ENCODE measurements at regions not wholly inside any gene's neighbourhood (a gene's known extent, or its start where the extent isn't known, plus 50 kb on each side); places are given as distances from the start of the nearest gene placed in this dataset.

DNA sequence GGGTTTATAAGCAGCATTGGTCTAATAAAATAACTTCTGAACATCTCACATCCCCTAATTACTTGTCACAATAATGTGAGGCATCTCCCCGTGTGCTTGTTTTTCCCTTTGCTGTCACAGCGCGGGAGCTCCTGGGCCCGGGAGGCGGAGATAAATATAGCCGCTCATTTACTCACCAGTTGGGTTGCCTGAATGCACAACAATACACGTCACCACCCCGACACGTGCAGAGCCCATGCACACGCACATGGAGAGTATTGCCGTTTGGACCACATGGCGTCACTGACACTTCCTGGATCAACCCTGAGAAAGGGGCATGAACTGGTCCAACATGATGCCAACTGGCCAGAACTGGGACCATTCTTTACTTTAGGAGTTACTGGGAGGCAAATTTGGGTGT, 76.2 kb downstream of the MRPL46 start:
- ATAC-seq (no peak), DNase-seq (ENCODE audit: low spot score) (no peak)
- ChIA-PET CTCF (interaction anchor here (1.3 kb wide), 1 partner anchor 44 kb away, joined by 4 read pairs; no protein-coding TSS in a partner anchor), POLR2A (no interaction called here)
- TF ChIP-seq, protein P1, sequence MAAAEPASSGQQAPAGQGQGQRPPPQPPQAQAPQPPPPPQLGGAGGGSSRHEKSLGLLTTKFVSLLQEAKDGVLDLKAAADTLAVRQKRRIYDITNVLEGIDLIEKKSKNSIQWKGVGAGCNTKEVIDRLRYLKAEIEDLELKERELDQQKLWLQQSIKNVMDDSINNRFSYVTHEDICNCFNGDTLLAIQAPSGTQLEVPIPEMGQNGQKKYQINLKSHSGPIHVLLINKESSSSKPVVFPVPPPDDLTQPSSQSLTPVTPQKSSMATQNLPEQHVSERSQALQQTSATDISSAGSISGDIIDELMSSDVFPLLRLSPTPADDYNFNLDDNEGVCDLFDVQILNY (CRISPR knock-in tag; IDR thresholded peaks at IDR 0.05), result no peak
- TF ChIP-seq, protein P2, sequence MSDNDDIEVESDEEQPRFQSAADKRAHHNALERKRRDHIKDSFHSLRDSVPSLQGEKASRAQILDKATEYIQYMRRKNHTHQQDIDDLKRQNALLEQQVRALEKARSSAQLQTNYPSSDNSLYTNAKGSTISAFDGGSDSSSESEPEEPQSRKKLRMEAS (CRISPR knock-in tag; IDR thresholded peaks at IDR 0.05), result no peak
- TF ChIP-seq ZNF396 (CRISPR knock-in tag; IDR thresholded peaks at IDR 0.05; ENCODE audit: borderline replicate concordance) (no peak), RELA (CRISPR knock-in tag; IDR thresholded peaks at IDR 0.05; ENCODE audit: borderline replicate concordance) (no peak), ETV6 (CRISPR knock-in tag; IDR thresholded peaks at IDR 0.05) (no peak), OVOL2 (CRISPR knock-in tag; IDR thresholded peaks at IDR 0.05; ENCODE audit: borderline replicate concordance) (no peak), ZNF671 (CRISPR knock-in tag; IDR thresholded peaks at IDR 0.05) (no peak), TCF7 (CRISPR knock-in tag; IDR thresholded peaks at IDR 0.05; ENCODE audit: low read depth) (no peak), ATF1 (CRISPR knock-in tag; IDR thresholded peaks at IDR 0.05) (no peak), ESRRA (CRISPR knock-in tag; IDR thresholded peaks at IDR 0.05; ENCODE audit: borderline replicate concordance) (no peak)
- TF ChIP-seq, protein P3, sequence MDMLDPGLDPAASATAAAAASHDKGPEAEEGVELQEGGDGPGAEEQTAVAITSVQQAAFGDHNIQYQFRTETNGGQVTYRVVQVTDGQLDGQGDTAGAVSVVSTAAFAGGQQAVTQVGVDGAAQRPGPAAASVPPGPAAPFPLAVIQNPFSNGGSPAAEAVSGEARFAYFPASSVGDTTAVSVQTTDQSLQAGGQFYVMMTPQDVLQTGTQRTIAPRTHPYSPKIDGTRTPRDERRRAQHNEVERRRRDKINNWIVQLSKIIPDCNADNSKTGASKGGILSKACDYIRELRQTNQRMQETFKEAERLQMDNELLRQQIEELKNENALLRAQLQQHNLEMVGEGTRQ (CRISPR knock-in tag; IDR thresholded peaks at IDR 0.05), result no peak
- TF ChIP-seq, protein P4, sequence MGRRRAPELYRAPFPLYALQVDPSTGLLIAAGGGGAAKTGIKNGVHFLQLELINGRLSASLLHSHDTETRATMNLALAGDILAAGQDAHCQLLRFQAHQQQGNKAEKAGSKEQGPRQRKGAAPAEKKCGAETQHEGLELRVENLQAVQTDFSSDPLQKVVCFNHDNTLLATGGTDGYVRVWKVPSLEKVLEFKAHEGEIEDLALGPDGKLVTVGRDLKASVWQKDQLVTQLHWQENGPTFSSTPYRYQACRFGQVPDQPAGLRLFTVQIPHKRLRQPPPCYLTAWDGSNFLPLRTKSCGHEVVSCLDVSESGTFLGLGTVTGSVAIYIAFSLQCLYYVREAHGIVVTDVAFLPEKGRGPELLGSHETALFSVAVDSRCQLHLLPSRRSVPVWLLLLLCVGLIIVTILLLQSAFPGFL (CRISPR knock-in tag; IDR thresholded peaks at IDR 0.05; ENCODE audit: borderline replicate concordance), result no peak
- TF ChIP-seq, protein P5, sequence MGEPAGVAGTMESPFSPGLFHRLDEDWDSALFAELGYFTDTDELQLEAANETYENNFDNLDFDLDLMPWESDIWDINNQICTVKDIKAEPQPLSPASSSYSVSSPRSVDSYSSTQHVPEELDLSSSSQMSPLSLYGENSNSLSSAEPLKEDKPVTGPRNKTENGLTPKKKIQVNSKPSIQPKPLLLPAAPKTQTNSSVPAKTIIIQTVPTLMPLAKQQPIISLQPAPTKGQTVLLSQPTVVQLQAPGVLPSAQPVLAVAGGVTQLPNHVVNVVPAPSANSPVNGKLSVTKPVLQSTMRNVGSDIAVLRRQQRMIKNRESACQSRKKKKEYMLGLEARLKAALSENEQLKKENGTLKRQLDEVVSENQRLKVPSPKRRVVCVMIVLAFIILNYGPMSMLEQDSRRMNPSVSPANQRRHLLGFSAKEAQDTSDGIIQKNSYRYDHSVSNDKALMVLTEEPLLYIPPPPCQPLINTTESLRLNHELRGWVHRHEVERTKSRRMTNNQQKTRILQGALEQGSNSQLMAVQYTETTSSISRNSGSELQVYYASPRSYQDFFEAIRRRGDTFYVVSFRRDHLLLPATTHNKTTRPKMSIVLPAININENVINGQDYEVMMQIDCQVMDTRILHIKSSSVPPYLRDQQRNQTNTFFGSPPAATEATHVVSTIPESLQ (CRISPR knock-in tag; IDR thresholded peaks at IDR 0.05), result no peak
- TF ChIP-seq, protein P6, sequence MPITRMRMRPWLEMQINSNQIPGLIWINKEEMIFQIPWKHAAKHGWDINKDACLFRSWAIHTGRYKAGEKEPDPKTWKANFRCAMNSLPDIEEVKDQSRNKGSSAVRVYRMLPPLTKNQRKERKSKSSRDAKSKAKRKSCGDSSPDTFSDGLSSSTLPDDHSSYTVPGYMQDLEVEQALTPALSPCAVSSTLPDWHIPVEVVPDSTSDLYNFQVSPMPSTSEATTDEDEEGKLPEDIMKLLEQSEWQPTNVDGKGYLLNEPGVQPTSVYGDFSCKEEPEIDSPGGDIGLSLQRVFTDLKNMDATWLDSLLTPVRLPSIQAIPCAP (CRISPR knock-in tag; IDR thresholded peaks at IDR 0.05), result no peak
- Mint-ChIP-seq H3K4me1 (peaks cover 9% of the 10 kb centered on the region; the same call in 1 of the 2 replicates), H3K27ac (no peak overlapping the region), H3K9me3 (peaks cover 7% of the 10 kb centered on the region), H3K4me3 (no peak overlapping the region), H3K36me3 (no peaks in the 10 kb centered on the region), H3K27me3 (ENCODE audit: low read depth) (no peaks in the 10 kb centered on the region; the same call in 1 of the 2 replicates)

DNA sequence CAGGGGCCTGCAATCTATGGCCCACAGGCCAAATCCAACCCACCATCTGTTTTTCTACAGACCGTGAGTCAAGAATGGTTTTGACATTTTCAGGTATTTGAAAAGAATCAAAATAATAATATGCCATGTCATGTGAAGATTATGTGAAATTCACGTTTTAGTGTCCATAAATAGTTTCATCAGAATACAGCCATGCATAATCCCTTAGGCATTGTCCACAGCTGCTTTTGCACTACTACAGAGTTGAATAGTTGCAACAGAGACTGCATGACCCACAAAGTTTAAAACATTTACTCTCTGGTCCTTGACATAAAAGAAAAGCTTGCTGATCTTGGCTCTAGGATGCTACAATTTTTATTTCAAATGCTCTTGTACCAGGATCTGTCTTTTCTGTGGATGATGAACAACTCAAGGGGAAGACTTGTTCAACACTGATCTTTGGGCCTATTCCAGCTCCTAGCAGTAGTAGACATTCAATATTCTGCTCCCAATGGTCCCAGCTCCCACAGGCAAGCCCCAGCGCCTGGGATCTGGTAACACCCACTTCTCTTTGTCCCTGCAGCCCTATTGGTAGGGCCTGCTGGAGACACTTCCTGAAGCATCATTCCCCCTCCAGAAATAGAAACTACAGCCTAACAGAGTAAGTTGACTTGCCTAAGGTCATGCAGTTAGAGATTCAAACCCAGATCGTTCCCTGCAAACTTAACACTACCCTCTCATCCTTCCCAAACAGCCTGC, 76.9 kb downstream of the MRPL46 start:
- peaks cover under 1% of the 10 kb centered on the region for H3K27me3 Mint-ChIP-seq (ENCODE audit: low read depth)
- TF ChIP-seq, protein P7, sequence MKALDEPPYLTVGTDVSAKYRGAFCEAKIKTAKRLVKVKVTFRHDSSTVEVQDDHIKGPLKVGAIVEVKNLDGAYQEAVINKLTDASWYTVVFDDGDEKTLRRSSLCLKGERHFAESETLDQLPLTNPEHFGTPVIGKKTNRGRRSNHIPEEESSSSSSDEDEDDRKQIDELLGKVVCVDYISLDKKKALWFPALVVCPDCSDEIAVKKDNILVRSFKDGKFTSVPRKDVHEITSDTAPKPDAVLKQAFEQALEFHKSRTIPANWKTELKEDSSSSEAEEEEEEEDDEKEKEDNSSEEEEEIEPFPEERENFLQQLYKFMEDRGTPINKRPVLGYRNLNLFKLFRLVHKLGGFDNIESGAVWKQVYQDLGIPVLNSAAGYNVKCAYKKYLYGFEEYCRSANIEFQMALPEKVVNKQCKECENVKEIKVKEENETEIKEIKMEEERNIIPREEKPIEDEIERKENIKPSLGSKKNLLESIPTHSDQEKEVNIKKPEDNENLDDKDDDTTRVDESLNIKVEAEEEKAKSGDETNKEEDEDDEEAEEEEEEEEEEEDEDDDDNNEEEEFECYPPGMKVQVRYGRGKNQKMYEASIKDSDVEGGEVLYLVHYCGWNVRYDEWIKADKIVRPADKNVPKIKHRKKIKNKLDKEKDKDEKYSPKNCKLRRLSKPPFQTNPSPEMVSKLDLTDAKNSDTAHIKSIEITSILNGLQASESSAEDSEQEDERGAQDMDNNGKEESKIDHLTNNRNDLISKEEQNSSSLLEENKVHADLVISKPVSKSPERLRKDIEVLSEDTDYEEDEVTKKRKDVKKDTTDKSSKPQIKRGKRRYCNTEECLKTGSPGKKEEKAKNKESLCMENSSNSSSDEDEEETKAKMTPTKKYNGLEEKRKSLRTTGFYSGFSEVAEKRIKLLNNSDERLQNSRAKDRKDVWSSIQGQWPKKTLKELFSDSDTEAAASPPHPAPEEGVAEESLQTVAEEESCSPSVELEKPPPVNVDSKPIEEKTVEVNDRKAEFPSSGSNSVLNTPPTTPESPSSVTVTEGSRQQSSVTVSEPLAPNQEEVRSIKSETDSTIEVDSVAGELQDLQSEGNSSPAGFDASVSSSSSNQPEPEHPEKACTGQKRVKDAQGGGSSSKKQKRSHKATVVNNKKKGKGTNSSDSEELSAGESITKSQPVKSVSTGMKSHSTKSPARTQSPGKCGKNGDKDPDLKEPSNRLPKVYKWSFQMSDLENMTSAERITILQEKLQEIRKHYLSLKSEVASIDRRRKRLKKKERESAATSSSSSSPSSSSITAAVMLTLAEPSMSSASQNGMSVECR (CRISPR knock-in tag; IDR thresholded peaks at IDR 0.05; ENCODE audit: borderline replicate concordance), result no peak
- TF ChIP-seq JAZF1 (CRISPR knock-in tag; IDR thresholded peaks at IDR 0.05) (no peak), SP1 (CRISPR knock-in tag; conservative IDR thresholded peaks at IDR 0.05) (no peak), NFYB (CRISPR knock-in tag; conservative IDR thresholded peaks at IDR 0.05; ENCODE audit: low read depth) (no peak), ZNF219 (CRISPR knock-in tag; IDR thresholded peaks at IDR 0.05; ENCODE audit: borderline replicate concordance) (no peak), ZBTB21 (CRISPR knock-in tag; IDR thresholded peaks at IDR 0.05; ENCODE audit: borderline replicate concordance) (no peak), ZNF317 (CRISPR knock-in tag; IDR thresholded peaks at IDR 0.05; ENCODE audit: borderline replicate concordance, low read depth) (no peak), ZNF121 (CRISPR knock-in tag; IDR thresholded peaks at IDR 0.05) (no peak), MYBL2 (CRISPR knock-in tag; IDR thresholded peaks at IDR 0.05) (no peak)
- TF ChIP-seq, protein P2 (CRISPR knock-in tag; IDR thresholded peaks at IDR 0.05), result no peak

More for the DNA sequence above, 76.9 kb downstream of the MRPL46 start:
- ChIA-PET CTCF (interaction anchor here (0.8 kb wide), 1 partner anchor 60 kb away, joined by 3 read pairs; no protein-coding TSS in a partner anchor), POLR2A (no interaction called here)
- Mint-ChIP-seq H3K36me3 (no peaks in the 10 kb centered on the region), H3K27ac (no peak overlapping the region), H3K4me3 (no peak overlapping the region), H3K9me3 (peaks cover 7% of the 10 kb centered on the region), H3K4me1 (0 out of 2 replicates have a peak, but pooled peaks cover 9% of the 10 kb centered on the region)
- ATAC-seq (no peak), DNase-seq (ENCODE audit: low spot score) (no peak)

Measured in WTC11 (cell line).